H9 (cell line): ENCODE measurements at regions not wholly inside any gene's neighbourhood (a gene's known extent, or its start where the extent isn't known, plus 50 kb on each side); places are given as distances from the start of the nearest gene placed in this dataset.

Source experiments
- DNase-seq: peaks from one replicate; pipeline ENCODE4 v3.0.0-alpha.2; 2017
- H2AFZ ChIP-seq: one replicate; pipeline ENCODE4 v1.6.1; 2013; ENCODE audit warnings: mild to moderate bottlenecking, low read length, control low read depth, moderate library complexity
- H2AK5ac ChIP-seq: 2 replicates; pipeline ENCODE4 v1.6.1; 2013; ENCODE audit warnings: low read length, control low read depth, mixed read lengths; ENCODE audit not compliant: insufficient read length
- H2BK120ac ChIP-seq: one replicate; pipeline ENCODE4 v1.6.1; 2013; ENCODE audit warnings: low read depth, mild to moderate bottlenecking, low read length, control low read depth, inconsistent platforms; ENCODE audit not compliant: poor library complexity, severe bottlenecking
- H2BK12ac ChIP-seq: 2 replicates; pipeline ENCODE4 v1.6.1; 2013; ENCODE audit warnings: low read length, control low read depth, mixed read lengths, low read depth; ENCODE audit not compliant: insufficient read length
- H2BK15ac ChIP-seq: 2 replicates; pipeline ENCODE4 v1.6.1; 2013; ENCODE audit warnings: low read depth, low read length, control low read depth
- H2BK20ac ChIP-seq: one replicate; pipeline ENCODE4 v1.6.1; 2013; ENCODE audit warnings: low read depth, mild to moderate bottlenecking, low read length, control low read depth, inconsistent platforms; ENCODE audit not compliant: poor library complexity, severe bottlenecking
- H2BK5ac ChIP-seq: 2 replicates; pipeline ENCODE4 v1.6.1; 2013; ENCODE audit warnings: low read length, control low read depth, mixed read lengths; ENCODE audit not compliant: insufficient read length
- H3K14ac ChIP-seq: 2 replicates; pipeline ENCODE4 v1.6.1; 2013; ENCODE audit warnings: low read length, control low read depth; ENCODE audit not compliant: insufficient read depth
- H3K18ac ChIP-seq: 2 replicates; pipeline ENCODE4 v1.6.1; 2013; ENCODE audit warnings: low read depth, mild to moderate bottlenecking, mixed read lengths, low read length, control low read depth; ENCODE audit not compliant: insufficient read length
- H3K23ac ChIP-seq: 2 replicates; pipeline ENCODE4 v1.6.1; 2013; ENCODE audit warnings: low read length, control low read depth, mixed read lengths, low read depth; ENCODE audit not compliant: insufficient read length
- H3K23me2 ChIP-seq: 2 replicates; pipeline ENCODE4 v1.6.1; 2013; ENCODE audit warnings: low read depth, mild to moderate bottlenecking, mixed read lengths, low read length, control low read depth; ENCODE audit not compliant: insufficient read length, poor library complexity, severe bottlenecking
- H3K27ac ChIP-seq: 2 replicates; pipeline ENCODE4 v1.5.1; 2013; ENCODE audit warnings: low read length, control low read depth, mixed read lengths, low read depth; ENCODE audit not compliant: insufficient read length
- H3K27me3 ChIP-seq: 2 replicates; pipeline ENCODE4 v1.6.1; 2013; ENCODE audit warnings: low read length, control low read depth, inconsistent platforms; ENCODE audit not compliant: insufficient read depth
- H3K4ac ChIP-seq: 2 replicates; pipeline ENCODE4 v1.6.1; 2013; ENCODE audit warnings: low read depth, mild to moderate bottlenecking, control low read depth, inconsistent platforms, low read length, moderate library complexity
- H3K4me1 ChIP-seq: 2 replicates; pipeline ENCODE4 v1.6.1; 2013; ENCODE audit warnings: low read length, control low read depth, inconsistent platforms; ENCODE audit not compliant: insufficient read depth
- H3K4me2 ChIP-seq: 2 replicates; pipeline ENCODE4 v1.6.1; 2013; ENCODE audit warnings: low read length, control low read depth, mixed read lengths; ENCODE audit not compliant: insufficient read length, insufficient read depth
- H3K56ac ChIP-seq: 2 replicates; pipeline ENCODE4 v1.6.1; 2013; ENCODE audit warnings: low read depth, mild to moderate bottlenecking, mixed read lengths, low read length, control low read depth; ENCODE audit not compliant: insufficient read length
- H3K79me1 ChIP-seq: 2 replicates; pipeline ENCODE4 v1.6.1; 2013; ENCODE audit warnings: low read depth, mild to moderate bottlenecking, moderate library complexity, low read length, control low read depth, inconsistent platforms; ENCODE audit not compliant: insufficient read depth, poor library complexity, severe bottlenecking
- H3K79me2 ChIP-seq: 2 replicates; pipeline ENCODE4 v1.6.1; 2013; ENCODE audit warnings: low read length, control low read depth, inconsistent platforms; ENCODE audit not compliant: insufficient read depth
- H3K9ac ChIP-seq: 2 replicates; pipeline ENCODE4 v1.6.1; 2013; ENCODE audit warnings: low read length, control low read depth, mixed read lengths; ENCODE audit not compliant: insufficient read length; ENCODE audit errors: extremely low read depth
- H3K9me3 ChIP-seq: one replicate; pipeline ENCODE4 v1.6.1; 2013; ENCODE audit warnings: low read depth, low read length, inconsistent platforms; ENCODE audit not compliant: control insufficient read depth
- H3T11ph ChIP-seq: one replicate; pipeline ENCODE4 v1.6.1; 2013; ENCODE audit warnings: mild to moderate bottlenecking, low read length, control low read depth, inconsistent platforms
- H4K20me1 ChIP-seq: one replicate; pipeline ENCODE4 v1.6.1; 2013; ENCODE audit not compliant: control insufficient read depth, insufficient read length, insufficient read depth
- H4K5ac ChIP-seq: 2 replicates; pipeline ENCODE4 v1.6.1; 2013; ENCODE audit warnings: low read depth, mild to moderate bottlenecking, mixed read lengths, low read length, control low read depth; ENCODE audit not compliant: insufficient read length
- H4K8ac ChIP-seq: replicated peaks from 2 replicates; pipeline ENCODE4 v1.6.1; 2013; ENCODE audit warnings: low read length, control low read depth, mixed read lengths, low read depth; ENCODE audit not compliant: insufficient read length
- H4K91ac ChIP-seq: 2 replicates; pipeline ENCODE4 v1.6.1; 2013; ENCODE audit warnings: low read depth, mild to moderate bottlenecking, moderate library complexity, mixed read lengths, low read length, control low read depth; ENCODE audit not compliant: insufficient read length
- H3K27ac Mint-ChIP-seq, 3 experiments: 2 replicates in 2 of 3; 3 replicates in 1 of 3; pipeline ENCODE4 v1.8.0; 2020 to 2021; ENCODE audit warnings: mixed read lengths in 3 of 3, mild to moderate bottlenecking in 1 of 3, moderate library complexity in 1 of 3
- H3K27me3 Mint-ChIP-seq: 2 replicates; pipeline ENCODE4 v1.8.0; 2021; ENCODE audit warnings: low read depth, mild to moderate bottlenecking, moderate library complexity, mixed read lengths
- H3K36me3 Mint-ChIP-seq, 3 experiments: 2 replicates in 2 of 3; 3 replicates in 1 of 3; pipeline ENCODE4 v1.8.0; 2020 to 2021; ENCODE audit warnings: low read depth in 3 of 3, mixed read lengths in 3 of 3; ENCODE audit not compliant: insufficient read depth in 1 of 3
- H3K4me1 Mint-ChIP-seq, 2 experiments: 2 replicates each; pipeline ENCODE4 v1.8.0; 2020; ENCODE audit warnings: mixed read lengths in 2 of 2
- H3K4me3 Mint-ChIP-seq, 2 experiments: 2 replicates in 1 of 2; 3 replicates in 1 of 2; pipeline ENCODE4 v1.8.0; 2020 to 2021; ENCODE audit warnings: mild to moderate bottlenecking in 2 of 2, mixed read lengths in 2 of 2, moderate library complexity in 1 of 2
- H3K9me3 Mint-ChIP-seq, 2 experiments: 2 replicates in 1 of 2; 3 replicates in 1 of 2; pipeline ENCODE4 v1.8.0; 2020; ENCODE audit warnings: mild to moderate bottlenecking in 2 of 2, mixed read lengths in 2 of 2, moderate library complexity in 1 of 2
- WGBS: extraction: QIAGEN DNeasy Blood & Tissue Kit; methylation state at CpG from one replicate; pipeline ENCODE4 v1.1.7; 2013; ENCODE audit warnings: missing lambda C conversion rate, low lambda C conversion rate, mixed read lengths; ENCODE audit not compliant: insufficient read length; ENCODE audit errors: extremely low coverage; 5-methylcytosine and 5-hydroxymethylcytosine counted together
- TF ChIP-seq, protein P1 (sequence below): fragments of 200-600 bp; sonication (generic); conservative IDR thresholded peaks from 3 replicates; pipeline ENCODE4 v1.8.0; 2021; ENCODE audit warnings: antibody characterized with exemption, mild to moderate bottlenecking

- Histone ChIP-seq H2BK5ac (no peak overlapping the region), H3K23me2 (no peaks in the 10 kb centered on the region), H2BK15ac (no peak overlapping the region), H2AFZ (no peak overlapping the region), H3K27ac (no peak overlapping the region), H3K14ac (no peak overlapping the region), H3K9me3 (no peaks in the 10 kb centered on the region), H2BK12ac (no peak overlapping the region), H2BK120ac (no peak overlapping the region), H3K79me1 (no peaks in the 10 kb centered on the region), H4K8ac (no peak overlapping the region), H3K18ac (no peak overlapping the region), H2AK5ac (no peak overlapping the region), H4K20me1 (no peaks in the 10 kb centered on the region), H3K79me2 (no peaks in the 10 kb centered on the region; the same call in 1 of the 2 replicates), H3K27me3 (no peaks in the 10 kb centered on the region), H3K4me1 (peaks cover 1% of the 10 kb centered on the region; the same call in 1 of the 2 replicates), H3K56ac (no peak overlapping the region), H4K5ac (no peak overlapping the region), H4K91ac (no peak overlapping the region), H3K4me2 (no peak overlapping the region), H3K23ac (no peak overlapping the region), H3T11ph (no peak overlapping the region), H2BK20ac (no peak overlapping the region), H3K9ac (no peak overlapping the region), H3K4ac (no peak overlapping the region)
- no peaks in the 10 kb centered on the region; a peak in 1 of 7 replicates for H3K36me3 Mint-ChIP-seq
- TF ChIP-seq, protein P1, sequence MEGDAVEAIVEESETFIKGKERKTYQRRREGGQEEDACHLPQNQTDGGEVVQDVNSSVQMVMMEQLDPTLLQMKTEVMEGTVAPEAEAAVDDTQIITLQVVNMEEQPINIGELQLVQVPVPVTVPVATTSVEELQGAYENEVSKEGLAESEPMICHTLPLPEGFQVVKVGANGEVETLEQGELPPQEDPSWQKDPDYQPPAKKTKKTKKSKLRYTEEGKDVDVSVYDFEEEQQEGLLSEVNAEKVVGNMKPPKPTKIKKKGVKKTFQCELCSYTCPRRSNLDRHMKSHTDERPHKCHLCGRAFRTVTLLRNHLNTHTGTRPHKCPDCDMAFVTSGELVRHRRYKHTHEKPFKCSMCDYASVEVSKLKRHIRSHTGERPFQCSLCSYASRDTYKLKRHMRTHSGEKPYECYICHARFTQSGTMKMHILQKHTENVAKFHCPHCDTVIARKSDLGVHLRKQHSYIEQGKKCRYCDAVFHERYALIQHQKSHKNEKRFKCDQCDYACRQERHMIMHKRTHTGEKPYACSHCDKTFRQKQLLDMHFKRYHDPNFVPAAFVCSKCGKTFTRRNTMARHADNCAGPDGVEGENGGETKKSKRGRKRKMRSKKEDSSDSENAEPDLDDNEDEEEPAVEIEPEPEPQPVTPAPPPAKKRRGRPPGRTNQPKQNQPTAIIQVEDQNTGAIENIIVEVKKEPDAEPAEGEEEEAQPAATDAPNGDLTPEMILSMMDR = no peak
- no peak overlapping the region for H3K4me3 Mint-ChIP-seq
- peaks cover 0 to 3% of the 10 kb centered on the region in 2 experiments; a peak in 3 of 5 replicates for H3K9me3 Mint-ChIP-seq
- H3K27me3 Mint-ChIP-seq = peaks cover 2% of the 10 kb centered on the region; the same call in 1 of the 2 replicates
- peaks cover 14 to 21% of the 10 kb centered on the region in 2 experiments for H3K4me1 Mint-ChIP-seq
- no CpG with 5 or more reads among the region's 8 CpGs for WGBS
- no peak for DNase-seq
- peak overlapping the region in 1 of 3 experiments; percentile 93; a peak in 2 of 7 replicates for H3K27ac Mint-ChIP-seq
These were observed 266.4 kb upstream of the FBXL7 start for GRCh38 chr5:15233566-15233965.
